ENCODE measurements at regions not wholly inside any gene's neighbourhood (a gene's known extent, or its start where the extent isn't known, plus 50 kb on each side); places are given as distances from the start of the nearest gene placed in this dataset.
A peak's percentile ranks its signal among the peaks of the same experiment; 100 is the strongest.

- no peaks in the 10 kb centered on the region for H3K36me3 ChIP-seq (ENCODE audit: low read depth)
- H3K79me2 ChIP-seq (ENCODE audit: insufficient read depth) = no peaks in the 10 kb centered on the region
- no peaks in the 10 kb centered on the region for H4K20me1 ChIP-seq (ENCODE audit: insufficient read depth)
- no peaks in the 10 kb centered on the region for H3K9me2 ChIP-seq (ENCODE audit: insufficient read depth)
- H3K27me3 ChIP-seq (replicated peaks; ENCODE audit: insufficient read depth) = no peaks in the 10 kb centered on the region
- no peak for TF ChIP-seq EZH2 (IDR thresholded peaks at IDR 0.05; ENCODE audit: insufficient read depth, poor library complexity, severe bottlenecking)
- no peak for TF ChIP-seq EZH2phosphoT487 (IDR thresholded peaks at IDR 0.05; ENCODE audit: insufficient read depth, low read depth)
- no peak overlapping the region for H3K4me3 ChIP-seq
- in situ Hi-C loops (cut with MboI) = no loop called here
- H3F3A ChIP-seq (ENCODE audit: insufficient read depth) = no peaks in the 10 kb centered on the region
- H3K9ac ChIP-seq = no peak overlapping the region
- no peaks in the 10 kb centered on the region for H3K4me1 ChIP-seq (ENCODE audit: insufficient read depth)
- WGBS, 2 experiments (ENCODE audit: low coverage in 1 of 2, low lambda C conversion rate in 2 of 2, missing lambda C conversion rate in 2 of 2) = 22 to 43% methylated on average over 2 of the region's 2 CpGs
- H3K4me2 ChIP-seq (ENCODE audit: unreplicated experiment) = no peak overlapping the region
- H2AFZ ChIP-seq = no peak overlapping the region
- no peak for DNase-seq
- no peak overlapping the region for H3K27ac ChIP-seq
- H3K9me3 ChIP-seq (ENCODE audit: low read depth) = no peaks in the 10 kb centered on the region
These were observed 204.7 kb upstream of the CASK start for GRCh38 chrX:42128020-42128419.

DNA sequence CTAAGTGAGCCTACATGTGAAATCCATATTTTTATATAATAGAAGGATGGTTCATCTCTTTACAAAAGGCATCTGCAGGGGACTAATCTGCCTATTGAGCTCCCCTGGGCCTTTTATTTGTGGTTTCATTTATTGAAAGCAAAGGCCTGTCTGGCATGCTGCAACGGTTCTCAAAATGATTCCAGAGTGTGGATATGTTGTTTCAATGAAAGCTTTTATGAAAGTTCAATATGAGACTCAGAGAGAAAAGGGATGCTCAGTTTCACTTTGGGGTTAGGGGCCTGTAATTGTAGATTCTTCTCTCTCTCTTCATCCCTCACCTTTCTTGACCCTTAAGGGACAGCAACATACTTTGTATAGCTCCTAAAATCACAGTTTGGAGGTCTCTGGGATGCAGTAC, 204.2 kb upstream of the CASK start:
- TF ChIP-seq EZH2phosphoT487 (IDR thresholded peaks at IDR 0.05; ENCODE audit: insufficient read depth, low read depth) (no peak), EZH2 (IDR thresholded peaks at IDR 0.05; ENCODE audit: insufficient read depth, poor library complexity, severe bottlenecking) (no peak)
- in situ Hi-C loops (cut with MboI) = no loop called here
- Histone ChIP-seq H3K79me2 (ENCODE audit: insufficient read depth) (no peaks in the 10 kb centered on the region), H3K4me3 (no peak overlapping the region), H4K20me1 (ENCODE audit: insufficient read depth) (no peaks in the 10 kb centered on the region), H3K4me1 (ENCODE audit: insufficient read depth) (no peaks in the 10 kb centered on the region), H3K9ac (no peak overlapping the region), H3K36me3 (ENCODE audit: low read depth) (no peaks in the 10 kb centered on the region), H3K9me2 (ENCODE audit: insufficient read depth) (no peaks in the 10 kb centered on the region), H2AFZ (no peak overlapping the region), H3K27me3 (replicated peaks; ENCODE audit: insufficient read depth) (no peaks in the 10 kb centered on the region), H3K4me2 (ENCODE audit: unreplicated experiment) (no peak overlapping the region), H3F3A (ENCODE audit: insufficient read depth) (no peaks in the 10 kb centered on the region), H3K27ac (no peak overlapping the region), H3K9me3 (ENCODE audit: low read depth) (no peaks in the 10 kb centered on the region)
- WGBS, 2 experiments (ENCODE audit: low coverage in 1 of 2, low lambda C conversion rate in 2 of 2, missing lambda C conversion rate in 2 of 2) = 0 to 5% methylated on average over 1 of the region's 1 CpG
- no peak for DNase-seq

DNA sequence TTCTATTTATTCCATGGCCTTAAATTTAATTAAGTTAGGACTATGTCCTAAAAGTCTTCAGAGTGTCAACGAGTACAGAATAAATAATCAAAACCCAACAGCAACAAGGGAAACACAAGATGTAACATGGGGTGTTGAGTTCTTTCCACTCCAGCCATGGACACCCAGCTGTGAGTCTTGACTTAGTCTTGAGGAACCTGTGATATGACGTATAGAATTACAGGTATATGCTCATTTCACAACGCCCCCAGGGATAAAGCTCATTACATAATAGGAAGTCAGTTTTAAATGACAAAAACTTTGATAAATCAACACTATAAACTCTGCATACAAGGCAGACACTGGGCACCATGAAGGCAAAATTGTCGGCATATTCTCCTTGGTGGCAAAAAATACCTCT, 200.0 kb upstream of the CASK start:
- Histone ChIP-seq H3K79me2 (ENCODE audit: insufficient read depth) (no peaks in the 10 kb centered on the region), H3K4me3 (no peak overlapping the region), H4K20me1 (ENCODE audit: insufficient read depth) (no peaks in the 10 kb centered on the region), H3K27ac (no peak overlapping the region), H3K9me2 (ENCODE audit: insufficient read depth) (no peaks in the 10 kb centered on the region), H3K4me2 (ENCODE audit: unreplicated experiment) (no peak overlapping the region), H3K36me3 (ENCODE audit: low read depth) (no peaks in the 10 kb centered on the region), H3K27me3 (replicated peaks; ENCODE audit: insufficient read depth) (no peaks in the 10 kb centered on the region), H3K9me3 (ENCODE audit: low read depth) (no peaks in the 10 kb centered on the region), H3F3A (ENCODE audit: insufficient read depth) (no peaks in the 10 kb centered on the region), H2AFZ (no peak overlapping the region), H3K4me1 (ENCODE audit: insufficient read depth) (no peaks in the 10 kb centered on the region), H3K9ac (no peak overlapping the region)
- TF ChIP-seq EZH2 (IDR thresholded peaks at IDR 0.05; ENCODE audit: insufficient read depth, poor library complexity, severe bottlenecking) (no peak), EZH2phosphoT487 (IDR thresholded peaks at IDR 0.05; ENCODE audit: insufficient read depth, low read depth) (no peak)
- in situ Hi-C loops (cut with MboI) = no loop called here
- 33 to 35% methylated on average over 4 of the region's 4 CpGs for WGBS, 2 experiments (ENCODE audit: low coverage in 1 of 2, low lambda C conversion rate in 2 of 2, missing lambda C conversion rate in 2 of 2)
- no peak for DNase-seq

DNA sequence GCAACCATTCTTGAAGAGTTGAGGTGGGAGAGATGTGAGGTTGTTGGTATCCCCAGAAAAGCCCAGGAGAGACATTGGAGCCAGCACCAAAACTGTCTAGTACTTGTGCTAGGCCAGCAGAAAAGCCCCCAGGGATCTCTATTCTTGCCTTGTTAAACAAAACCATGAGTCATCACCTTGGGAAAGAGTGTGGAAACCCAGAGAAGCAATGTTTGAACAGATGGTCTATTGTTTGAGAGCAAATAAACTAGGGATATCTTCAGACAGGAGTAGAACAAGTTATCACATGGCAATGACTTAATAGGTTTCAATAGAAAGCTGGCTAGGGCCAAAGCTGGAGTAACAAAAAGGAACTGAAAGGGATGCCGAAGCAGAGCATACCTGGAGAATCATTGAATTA, 195.7 kb upstream of the CASK start:
- Histone ChIP-seq H3K4me1 (ENCODE audit: insufficient read depth) (no peaks in the 10 kb centered on the region), H2AFZ (no peak overlapping the region), H3K9me3 (ENCODE audit: low read depth) (no peaks in the 10 kb centered on the region), H3K79me2 (ENCODE audit: insufficient read depth) (no peaks in the 10 kb centered on the region), H3K9me2 (ENCODE audit: insufficient read depth) (no peaks in the 10 kb centered on the region; the same call in 1 of the 2 replicates), H3K4me2 (ENCODE audit: unreplicated experiment) (no peak overlapping the region), H3K27me3 (replicated peaks; ENCODE audit: insufficient read depth) (no peaks in the 10 kb centered on the region), H3F3A (ENCODE audit: insufficient read depth) (no peaks in the 10 kb centered on the region), H3K36me3 (ENCODE audit: low read depth) (no peaks in the 10 kb centered on the region), H3K4me3 (no peak overlapping the region), H3K9ac (no peak overlapping the region), H3K27ac (no peak overlapping the region), H4K20me1 (ENCODE audit: insufficient read depth) (no peaks in the 10 kb centered on the region)
- 60 to 86% methylated on average over 1 of the region's 1 CpG for WGBS, 2 experiments (ENCODE audit: low coverage in 1 of 2, low lambda C conversion rate in 2 of 2, missing lambda C conversion rate in 2 of 2)
- peak; percentile 38 for DNase-seq
- TF ChIP-seq EZH2phosphoT487 (IDR thresholded peaks at IDR 0.05; ENCODE audit: insufficient read depth, low read depth) (no peak), EZH2 (IDR thresholded peaks at IDR 0.05; ENCODE audit: insufficient read depth, poor library complexity, severe bottlenecking) (no peak)
- in situ Hi-C loops (cut with MboI) = no loop called here

DNA sequence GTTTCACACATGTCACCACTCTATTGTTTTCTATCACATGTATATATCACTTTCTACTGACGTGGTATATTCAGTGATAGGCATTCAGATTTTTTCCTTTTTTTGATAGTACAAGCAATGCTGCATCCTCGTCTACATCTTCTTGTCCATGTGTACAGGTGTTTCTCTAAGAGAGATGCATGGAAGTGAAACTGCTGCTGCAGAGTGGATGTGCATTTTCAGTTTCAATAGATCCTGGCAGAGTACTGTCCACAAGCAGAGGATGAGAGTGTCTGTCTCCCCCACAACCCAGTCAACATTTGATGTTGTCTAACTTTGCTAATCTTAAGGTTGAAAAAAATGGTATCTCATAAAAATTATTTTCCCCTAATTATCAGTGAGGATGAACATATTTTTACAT, 194.0 kb upstream of the CASK start:
- no peaks in the 10 kb centered on the region for H4K20me1 ChIP-seq (ENCODE audit: insufficient read depth)
- no peaks in the 10 kb centered on the region for H3K79me2 ChIP-seq (ENCODE audit: insufficient read depth)
- no peak overlapping the region for H3K9ac ChIP-seq
- H3K9me2 ChIP-seq (ENCODE audit: insufficient read depth) = no peaks in the 10 kb centered on the region; the same call in 1 of the 2 replicates
- no peaks in the 10 kb centered on the region for H3K9me3 ChIP-seq (ENCODE audit: low read depth)
- in situ Hi-C loops (cut with MboI) = no loop called here
- H3K27ac ChIP-seq = no peak overlapping the region
- H3K4me2 ChIP-seq (ENCODE audit: unreplicated experiment) = no peak overlapping the region
- no peak overlapping the region for H2AFZ ChIP-seq
- WGBS, 2 experiments (ENCODE audit: low coverage in 1 of 2, low lambda C conversion rate in 2 of 2, missing lambda C conversion rate in 2 of 2) = 0 to 8% methylated on average over 2 of the region's 2 CpGs
- no peak for DNase-seq
- no peaks in the 10 kb centered on the region for H3F3A ChIP-seq (ENCODE audit: insufficient read depth)
- no peaks in the 10 kb centered on the region for H3K27me3 ChIP-seq (replicated peaks; ENCODE audit: insufficient read depth)
- no peaks in the 10 kb centered on the region for H3K36me3 ChIP-seq (ENCODE audit: low read depth)
- H3K4me1 ChIP-seq (ENCODE audit: insufficient read depth) = no peaks in the 10 kb centered on the region
- H3K4me3 ChIP-seq = no peak overlapping the region
- TF ChIP-seq EZH2 (IDR thresholded peaks at IDR 0.05; ENCODE audit: insufficient read depth, poor library complexity, severe bottlenecking) (no peak), EZH2phosphoT487 (IDR thresholded peaks at IDR 0.05; ENCODE audit: insufficient read depth, low read depth) (no peak)

All from GM23248 (cell line).